K562 (cell line): ENCODE measurements at regions not wholly inside any gene's neighbourhood (a gene's known extent, or its start where the extent isn't known, plus 50 kb on each side); places are given as distances from the start of the nearest gene placed in this dataset.

ENCODE experiments used
- BCL6 ChIP-seq: fragments of 250-450 bp; sonication (Bioruptor Pico); IDR thresholded peaks from 2 replicates; pipeline ENCODE4 v1.4.0; 2020
- CXXC5 ChIP-seq: fragments of 250-450 bp; sonication (Bioruptor Pico); IDR thresholded peaks from 2 replicates; pipeline ENCODE4 v1.8.0; 2022; ENCODE audit warnings: inconsistent platforms, mild to moderate bottlenecking, moderate library complexity
- GTF2E2 ChIP-seq: fragments of 200-800 bp; sonication (Bioruptor generic); IDR thresholded peaks from 2 replicates; pipeline ENCODE4 v1.6.1; 2016; ENCODE audit warnings: missing genetic modification characterization, missing compliant biosample characterization
- HDAC8 ChIP-seq: fragments of 450-650 bp; IDR thresholded peaks from 2 replicates; pipeline ENCODE4 v1.6.1; 2016; ENCODE audit warnings: mild to moderate bottlenecking, missing genetic modification characterization, moderate library complexity, missing compliant biosample characterization
- KAT7 ChIP-seq: sonication (generic); formaldehyde crosslinking; IDR thresholded peaks from 2 replicates; pipeline ENCODE4 v1.8.0; 2022; ENCODE audit warnings: missing genetic modification reagents, mild to moderate bottlenecking, borderline replicate concordance
- KLF1 ChIP-seq: fragments of 450-650 bp; IDR thresholded peaks from 2 replicates; pipeline ENCODE4 v1.6.1; 2016; ENCODE audit warnings: missing genetic modification characterization, missing compliant biosample characterization
- MYBL2 ChIP-seq, 2 experiments: fragments of 450-650 bp in 1 of 2; sonication (generic) in 1 of 2; formaldehyde crosslinking in 1 of 2; IDR thresholded peaks; 2 replicates each; pipeline versions ENCODE4 v1.6.1 to v1.8.1; 2017 to 2022; ENCODE audit warnings: borderline replicate concordance in 1 of 2, inconsistent platforms in 1 of 2, low read depth in 1 of 2, mild to moderate bottlenecking in 1 of 2, missing genetic modification reagents in 1 of 2, moderate library complexity in 1 of 2
- NFXL1 ChIP-seq: fragments of 450-650 bp; formaldehyde crosslinking; IDR thresholded peaks from 2 replicates; pipeline ENCODE4 v1.4.0; 2021; ENCODE audit warnings: mild to moderate bottlenecking
- SETDB1 ChIP-seq: IDR thresholded peaks from one replicate; pipeline ENCODE4 v1.6.1; 2012; ENCODE audit warnings: low read length, control low read depth, inconsistent platforms
- ZNF133 ChIP-seq: fragments of 250-450 bp; sonication (Bioruptor Pico); IDR thresholded peaks from 2 replicates; pipeline ENCODE4 v1.4.0; 2020; ENCODE audit warnings: mild to moderate bottlenecking
- ZNF551 ChIP-seq: fragments of 250-450 bp; sonication (Bioruptor Pico); IDR thresholded peaks from 2 replicates; pipeline ENCODE4 v1.5.0; 2021; ENCODE audit warnings: mild to moderate bottlenecking, moderate library complexity
- ZNF586 ChIP-seq: fragments of 450-650 bp; formaldehyde crosslinking; conservative IDR thresholded peaks from 2 replicates; pipeline ENCODE4 v1.4.0; 2020; ENCODE audit warnings: mild to moderate bottlenecking, moderate library complexity
- TF ChIP-seq, protein P1 (sequence below): fragments of 250-450 bp; sonication (Bioruptor Pico); IDR thresholded peaks from 2 replicates; pipeline ENCODE4 v1.8.0; 2021; ENCODE audit warnings: borderline replicate concordance, mild to moderate bottlenecking, moderate library complexity; ENCODE audit not compliant: poor library complexity, severe bottlenecking
- TF ChIP-seq, protein P2 (sequence below): fragments of 450-650 bp; conservative IDR thresholded peaks from 2 replicates; pipeline ENCODE4 v1.6.1; 2016; ENCODE audit warnings: missing genetic modification characterization, low read depth, mild to moderate bottlenecking, control low read depth, missing compliant biosample characterization
- TF ChIP-seq, protein P3 (sequence below): fragments of 450-650 bp; formaldehyde crosslinking; IDR thresholded peaks from 2 replicates; pipeline ENCODE4 v1.4.0; 2020; ENCODE audit warnings: mild to moderate bottlenecking, mixed read lengths
- TF ChIP-seq, protein P4 (sequence below), 2 experiments: fragments of 450-650 bp; IDR thresholded peaks; 2 replicates each; pipeline ENCODE4 v1.6.1; 2018; ENCODE audit warnings: mild to moderate bottlenecking in 2 of 2, low read depth in 1 of 2; ENCODE audit not compliant: partially characterized antibody in 2 of 2
- TF ChIP-seq, protein P5 (sequence below): fragments of 250-450 bp; sonication (Bioruptor Pico); IDR thresholded peaks from 2 replicates; pipeline ENCODE4 v1.4.0; 2020; ENCODE audit warnings: mild to moderate bottlenecking, moderate library complexity, borderline replicate concordance

DNA sequence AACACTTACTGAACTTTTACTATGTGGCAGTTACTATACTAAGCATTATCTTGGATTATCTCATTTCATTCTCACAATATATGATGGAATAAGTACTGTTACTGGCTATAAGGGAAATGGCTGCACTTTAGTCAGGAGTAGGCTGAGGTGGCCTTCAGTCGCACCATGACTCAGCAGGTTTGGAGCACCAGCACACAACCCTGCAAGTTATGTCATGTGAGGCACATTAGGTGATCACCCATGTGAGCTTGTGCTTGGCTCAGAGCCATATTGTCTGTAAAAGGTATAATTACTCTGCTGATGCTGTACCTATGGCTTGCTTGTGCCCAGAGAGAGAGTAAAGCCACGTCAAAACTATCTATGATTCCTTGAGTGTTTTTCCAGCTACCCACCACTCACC lies 54.1 kb upstream of the TIPARP start (continued):
- TF ChIP-seq, protein P1, sequence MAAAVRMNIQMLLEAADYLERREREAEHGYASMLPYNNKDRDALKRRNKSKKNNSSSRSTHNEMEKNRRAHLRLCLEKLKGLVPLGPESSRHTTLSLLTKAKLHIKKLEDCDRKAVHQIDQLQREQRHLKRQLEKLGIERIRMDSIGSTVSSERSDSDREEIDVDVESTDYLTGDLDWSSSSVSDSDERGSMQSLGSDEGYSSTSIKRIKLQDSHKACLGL, result peak; percentile 81
- TF ChIP-seq, protein P2, sequence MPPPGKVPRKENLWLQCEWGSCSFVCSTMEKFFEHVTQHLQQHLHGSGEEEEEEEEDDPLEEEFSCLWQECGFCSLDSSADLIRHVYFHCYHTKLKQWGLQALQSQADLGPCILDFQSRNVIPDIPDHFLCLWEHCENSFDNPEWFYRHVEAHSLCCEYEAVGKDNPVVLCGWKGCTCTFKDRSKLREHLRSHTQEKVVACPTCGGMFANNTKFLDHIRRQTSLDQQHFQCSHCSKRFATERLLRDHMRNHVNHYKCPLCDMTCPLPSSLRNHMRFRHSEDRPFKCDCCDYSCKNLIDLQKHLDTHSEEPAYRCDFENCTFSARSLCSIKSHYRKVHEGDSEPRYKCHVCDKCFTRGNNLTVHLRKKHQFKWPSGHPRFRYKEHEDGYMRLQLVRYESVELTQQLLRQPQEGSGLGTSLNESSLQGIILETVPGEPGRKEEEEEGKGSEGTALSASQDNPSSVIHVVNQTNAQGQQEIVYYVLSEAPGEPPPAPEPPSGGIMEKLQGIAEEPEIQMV (tag), result peak; percentile 95
- TF ChIP-seq GTF2E2 (tag) (peak; percentile 30; the same call in 1 of the 2 replicates), ZNF551 (CRISPR knock-in tag) (no peak), BCL6 (CRISPR knock-in tag) (peak; percentile 89), KAT7 (CRISPR knock-in tag) (no peak), MYBL2 (IDR thresholded peaks at IDR 0.05; ENCODE audit: low read depth) (no peak), MYBL2 (CRISPR knock-in tag; IDR thresholded peaks at IDR 0.05; ENCODE audit: borderline replicate concordance) (no peak), ZNF133 (CRISPR knock-in tag) (peak; percentile 93), CXXC5 (CRISPR knock-in tag) (peak; percentile 98), NFXL1 (CRISPR knock-in tag) (peak; percentile 91), SETDB1 (no peak), KLF1 (tag) (no peak), HDAC8 (tag) (peak; percentile 97), ZNF586 (CRISPR knock-in tag) (0 out of 2 replicates have a peak, but pooled peaks have one; percentile 43)
- TF ChIP-seq, protein P3, sequence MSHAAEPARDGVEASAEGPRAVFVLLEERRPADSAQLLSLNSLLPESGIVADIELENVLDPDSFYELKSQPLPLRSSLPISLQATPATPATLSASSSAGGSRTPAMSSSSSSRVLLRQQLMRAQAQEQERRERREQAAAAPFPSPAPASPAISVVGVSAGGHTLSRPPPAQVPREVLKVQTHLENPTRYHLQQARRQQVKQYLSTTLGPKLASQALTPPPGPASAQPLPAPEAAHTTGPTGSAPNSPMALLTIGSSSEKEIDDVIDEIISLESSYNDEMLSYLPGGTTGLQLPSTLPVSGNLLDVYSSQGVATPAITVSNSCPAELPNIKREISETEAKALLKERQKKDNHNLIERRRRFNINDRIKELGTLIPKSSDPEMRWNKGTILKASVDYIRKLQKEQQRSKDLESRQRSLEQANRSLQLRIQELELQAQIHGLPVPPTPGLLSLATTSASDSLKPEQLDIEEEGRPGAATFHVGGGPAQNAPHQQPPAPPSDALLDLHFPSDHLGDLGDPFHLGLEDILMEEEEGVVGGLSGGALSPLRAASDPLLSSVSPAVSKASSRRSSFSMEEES (CRISPR knock-in tag), result peak; percentile 49
- TF ChIP-seq, protein P4, sequence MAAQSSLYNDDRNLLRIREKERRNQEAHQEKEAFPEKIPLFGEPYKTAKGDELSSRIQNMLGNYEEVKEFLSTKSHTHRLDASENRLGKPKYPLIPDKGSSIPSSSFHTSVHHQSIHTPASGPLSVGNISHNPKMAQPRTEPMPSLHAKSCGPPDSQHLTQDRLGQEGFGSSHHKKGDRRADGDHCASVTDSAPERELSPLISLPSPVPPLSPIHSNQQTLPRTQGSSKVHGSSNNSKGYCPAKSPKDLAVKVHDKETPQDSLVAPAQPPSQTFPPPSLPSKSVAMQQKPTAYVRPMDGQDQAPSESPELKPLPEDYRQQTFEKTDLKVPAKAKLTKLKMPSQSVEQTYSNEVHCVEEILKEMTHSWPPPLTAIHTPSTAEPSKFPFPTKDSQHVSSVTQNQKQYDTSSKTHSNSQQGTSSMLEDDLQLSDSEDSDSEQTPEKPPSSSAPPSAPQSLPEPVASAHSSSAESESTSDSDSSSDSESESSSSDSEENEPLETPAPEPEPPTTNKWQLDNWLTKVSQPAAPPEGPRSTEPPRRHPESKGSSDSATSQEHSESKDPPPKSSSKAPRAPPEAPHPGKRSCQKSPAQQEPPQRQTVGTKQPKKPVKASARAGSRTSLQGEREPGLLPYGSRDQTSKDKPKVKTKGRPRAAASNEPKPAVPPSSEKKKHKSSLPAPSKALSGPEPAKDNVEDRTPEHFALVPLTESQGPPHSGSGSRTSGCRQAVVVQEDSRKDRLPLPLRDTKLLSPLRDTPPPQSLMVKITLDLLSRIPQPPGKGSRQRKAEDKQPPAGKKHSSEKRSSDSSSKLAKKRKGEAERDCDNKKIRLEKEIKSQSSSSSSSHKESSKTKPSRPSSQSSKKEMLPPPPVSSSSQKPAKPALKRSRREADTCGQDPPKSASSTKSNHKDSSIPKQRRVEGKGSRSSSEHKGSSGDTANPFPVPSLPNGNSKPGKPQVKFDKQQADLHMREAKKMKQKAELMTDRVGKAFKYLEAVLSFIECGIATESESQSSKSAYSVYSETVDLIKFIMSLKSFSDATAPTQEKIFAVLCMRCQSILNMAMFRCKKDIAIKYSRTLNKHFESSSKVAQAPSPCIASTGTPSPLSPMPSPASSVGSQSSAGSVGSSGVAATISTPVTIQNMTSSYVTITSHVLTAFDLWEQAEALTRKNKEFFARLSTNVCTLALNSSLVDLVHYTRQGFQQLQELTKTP (IDR thresholded peaks at IDR 0.05; ENCODE audit: low read depth in 1 of 2, partially characterized antibody in 2 of 2), result no peak
- TF ChIP-seq, protein P5, sequence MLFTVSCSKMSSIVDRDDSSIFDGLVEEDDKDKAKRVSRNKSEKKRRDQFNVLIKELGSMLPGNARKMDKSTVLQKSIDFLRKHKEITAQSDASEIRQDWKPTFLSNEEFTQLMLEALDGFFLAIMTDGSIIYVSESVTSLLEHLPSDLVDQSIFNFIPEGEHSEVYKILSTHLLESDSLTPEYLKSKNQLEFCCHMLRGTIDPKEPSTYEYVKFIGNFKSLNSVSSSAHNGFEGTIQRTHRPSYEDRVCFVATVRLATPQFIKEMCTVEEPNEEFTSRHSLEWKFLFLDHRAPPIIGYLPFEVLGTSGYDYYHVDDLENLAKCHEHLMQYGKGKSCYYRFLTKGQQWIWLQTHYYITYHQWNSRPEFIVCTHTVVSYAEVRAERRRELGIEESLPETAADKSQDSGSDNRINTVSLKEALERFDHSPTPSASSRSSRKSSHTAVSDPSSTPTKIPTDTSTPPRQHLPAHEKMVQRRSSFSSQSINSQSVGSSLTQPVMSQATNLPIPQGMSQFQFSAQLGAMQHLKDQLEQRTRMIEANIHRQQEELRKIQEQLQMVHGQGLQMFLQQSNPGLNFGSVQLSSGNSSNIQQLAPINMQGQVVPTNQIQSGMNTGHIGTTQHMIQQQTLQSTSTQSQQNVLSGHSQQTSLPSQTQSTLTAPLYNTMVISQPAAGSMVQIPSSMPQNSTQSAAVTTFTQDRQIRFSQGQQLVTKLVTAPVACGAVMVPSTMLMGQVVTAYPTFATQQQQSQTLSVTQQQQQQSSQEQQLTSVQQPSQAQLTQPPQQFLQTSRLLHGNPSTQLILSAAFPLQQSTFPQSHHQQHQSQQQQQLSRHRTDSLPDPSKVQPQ, result peak; percentile 80; the same call in 1 of the 2 replicates
